ENCODE measurements at regions not wholly inside any gene's neighbourhood (a gene's known extent, or its start where the extent isn't known, plus 50 kb on each side); places are given as distances from the start of the nearest gene placed in this dataset.

GRCh38 chr5:89755024-89755423 lies 654.5 kb downstream of the CETN3 start:
- no peak for TF ChIP-seq GABPA (IDR thresholded peaks at IDR 0.05; ENCODE audit: low read depth)
- no peak for TF ChIP-seq CTCF (IDR thresholded peaks at IDR 0.05; ENCODE audit: insufficient read depth, low read length)
- no peak for TF ChIP-seq POLR2AphosphoS5 (IDR thresholded peaks at IDR 0.05; ENCODE audit: low read depth)
- TF ChIP-seq SPI1 (IDR thresholded peaks at IDR 0.05; ENCODE audit: borderline replicate concordance, low read depth), result no peak
- no peak for TF ChIP-seq REST (IDR thresholded peaks at IDR 0.05; ENCODE audit: insufficient replicate concordance, low read depth)
- DNase-seq (ENCODE audit: low read depth in 1 of 2, low spot score in 1 of 2), result no peak
- Histone ChIP-seq H3K4me3 (replicated peaks; ENCODE audit: insufficient read depth, low read length) (no peak overlapping the region), H3K27me3 (ENCODE audit: insufficient read depth, poor library complexity, severe bottlenecking) (no peaks in the 10 kb centered on the region), H3K27ac (replicated peaks) (no peak overlapping the region)

- no peak for TF ChIP-seq REST (IDR thresholded peaks at IDR 0.05; ENCODE audit: insufficient replicate concordance, low read depth)
- no peak for TF ChIP-seq SPI1 (IDR thresholded peaks at IDR 0.05; ENCODE audit: borderline replicate concordance, low read depth)
- no peak for TF ChIP-seq CTCF (IDR thresholded peaks at IDR 0.05; ENCODE audit: insufficient read depth, low read length)
- no peak for TF ChIP-seq POLR2AphosphoS5 (IDR thresholded peaks at IDR 0.05; ENCODE audit: low read depth)
- no peak for TF ChIP-seq GABPA (IDR thresholded peaks at IDR 0.05; ENCODE audit: low read depth)
- H3K4me3 ChIP-seq (replicated peaks; ENCODE audit: insufficient read depth, low read length), result no peak overlapping the region
- no peak overlapping the region for H3K27ac ChIP-seq (replicated peaks)
- no peaks in the 10 kb centered on the region for H3K27me3 ChIP-seq (ENCODE audit: insufficient read depth, poor library complexity, severe bottlenecking)
- no peak for DNase-seq (ENCODE audit: low read depth in 1 of 2, low spot score in 1 of 2)
Measured at GRCh38 chr5:89735082-89735481, 674.5 kb downstream of the CETN3 start.

GRCh38 chr5:89733772-89734171 lies 675.8 kb downstream of the CETN3 start:
- no peak for DNase-seq (ENCODE audit: low read depth in 1 of 2, low spot score in 1 of 2)
- Histone ChIP-seq H3K27ac (replicated peaks) (no peak overlapping the region), H3K27me3 (ENCODE audit: insufficient read depth, poor library complexity, severe bottlenecking) (no peaks in the 10 kb centered on the region), H3K4me3 (replicated peaks; ENCODE audit: insufficient read depth, low read length) (no peak overlapping the region)
- TF ChIP-seq SPI1 (IDR thresholded peaks at IDR 0.05; ENCODE audit: borderline replicate concordance, low read depth) (no peak), POLR2AphosphoS5 (IDR thresholded peaks at IDR 0.05; ENCODE audit: low read depth) (no peak), GABPA (IDR thresholded peaks at IDR 0.05; ENCODE audit: low read depth) (no peak), CTCF (IDR thresholded peaks at IDR 0.05; ENCODE audit: insufficient read depth, low read length) (no peak), REST (IDR thresholded peaks at IDR 0.05; ENCODE audit: insufficient replicate concordance, low read depth) (no peak)
